KMS-11 (cell line): ENCODE measurements at regions not wholly inside any gene's neighbourhood (a gene's known extent, or its start where the extent isn't known, plus 50 kb on each side); places are given as distances from the start of the nearest gene placed in this dataset.

Source experiments
- H2AFZ ChIP-seq: fragments of 200-600 bp; sonication (generic); 2 replicates; pipeline ENCODE4 v1.6.1; 2016; ENCODE audit warnings: antibody characterized with exemption, mixed run types, low read depth
- H3K27ac ChIP-seq: fragments of 200-600 bp; sonication (generic); 2 replicates; pipeline ENCODE4 v1.6.1; 2016; ENCODE audit warnings: mild to moderate bottlenecking, mixed run types
- H3K27me3 ChIP-seq: fragments of 200-600 bp; sonication (generic); 2 replicates; pipeline ENCODE4 v1.6.1; 2017; ENCODE audit warnings: mild to moderate bottlenecking, low read depth, mixed run types, moderate library complexity; ENCODE audit not compliant: insufficient read depth
- H3K36me3 ChIP-seq: fragments of 200-600 bp; sonication (generic); 2 replicates; pipeline ENCODE4 v1.6.1; 2017; ENCODE audit warnings: mild to moderate bottlenecking, mixed run types; ENCODE audit not compliant: insufficient read depth
- H3K4me1 ChIP-seq: fragments of 200-600 bp; sonication (generic); 2 replicates; pipeline ENCODE4 v1.6.1; 2016; ENCODE audit warnings: mild to moderate bottlenecking, low read depth, mixed run types; ENCODE audit not compliant: poor library complexity, severe bottlenecking
- H3K4me2 ChIP-seq: fragments of 200-600 bp; sonication (generic); 2 replicates; pipeline ENCODE4 v1.7.0; 2016; ENCODE audit warnings: mild to moderate bottlenecking, mixed run types
- H3K4me3 ChIP-seq: fragments of 200-600 bp; sonication (generic); IDR thresholded peaks from 2 replicates; pipeline ENCODE4 v1.6.1; 2017; ENCODE audit warnings: low read depth, low read length, mixed read lengths; ENCODE audit not compliant: insufficient read depth
- H3K79me2 ChIP-seq: fragments of 200-600 bp; sonication (generic); 2 replicates; pipeline ENCODE4 v1.6.1; 2016; ENCODE audit warnings: low read depth, mixed run types; ENCODE audit not compliant: insufficient read depth
- H3K9ac ChIP-seq: fragments of 200-600 bp; sonication (generic); 2 replicates; pipeline ENCODE4 v1.6.1; 2016; ENCODE audit warnings: mild to moderate bottlenecking, mixed run types
- H4K20me1 ChIP-seq: fragments of 200-600 bp; sonication (generic); 2 replicates; pipeline ENCODE4 v1.6.1; 2016; ENCODE audit warnings: mild to moderate bottlenecking, mixed run types; ENCODE audit not compliant: insufficient read depth
- CTCF ChIP-seq: fragments of 200-600 bp; sonication (generic); conservative IDR thresholded peaks from 2 replicates; pipeline ENCODE4 v1.6.1; 2017; ENCODE audit warnings: low read depth, mild to moderate bottlenecking, antibody characterized with exemption, low read length, moderate library complexity, mixed read lengths

GRCh38 chr2:158732573-158733429 is 62.3 kb upstream of the DAPL1 start:
- Histone ChIP-seq H3K36me3 (no peaks in the 10 kb centered on the region), H3K4me3 (no peak overlapping the region), H4K20me1 (no peaks in the 10 kb centered on the region), H2AFZ (no peak overlapping the region), H3K27ac (no peak overlapping the region), H3K79me2 (no peaks in the 10 kb centered on the region), H3K4me1 (no peaks in the 10 kb centered on the region), H3K4me2 (no peak overlapping the region), H3K27me3 (no peaks in the 10 kb centered on the region), H3K9ac (no peak overlapping the region)
- TF ChIP-seq CTCF = no peak

GRCh38 chr2:158733430-158733755 is 61.7 kb upstream of the DAPL1 start:
- Histone ChIP-seq H3K4me2 (no peak overlapping the region), H3K27me3 (no peaks in the 10 kb centered on the region), H3K79me2 (no peaks in the 10 kb centered on the region), H2AFZ (no peak overlapping the region), H3K27ac (no peak overlapping the region), H3K4me1 (no peaks in the 10 kb centered on the region), H3K9ac (no peak overlapping the region), H3K36me3 (no peaks in the 10 kb centered on the region), H4K20me1 (no peaks in the 10 kb centered on the region), H3K4me3 (no peak overlapping the region)
- no peak for TF ChIP-seq CTCF

- Histone ChIP-seq H4K20me1 (no peaks in the 10 kb centered on the region), H3K27ac (no peak overlapping the region), H3K4me2 (no peak overlapping the region), H2AFZ (no peak overlapping the region), H3K4me1 (no peaks in the 10 kb centered on the region), H3K36me3 (no peaks in the 10 kb centered on the region), H3K9ac (no peak overlapping the region), H3K4me3 (no peak overlapping the region), H3K27me3 (no peaks in the 10 kb centered on the region), H3K79me2 (no peaks in the 10 kb centered on the region)
- no peak for TF ChIP-seq CTCF
These were observed 60.7 kb upstream of the DAPL1 start for GRCh38 chr2:158734442-158734841.

GRCh38 chr2:158735822-158736580 is 59.1 kb upstream of the DAPL1 start:
- no peak overlapping the region for H3K4me3 ChIP-seq
- no peak overlapping the region for H3K4me2 ChIP-seq
- H4K20me1 ChIP-seq = no peaks in the 10 kb centered on the region
- no peaks in the 10 kb centered on the region for H3K4me1 ChIP-seq
- H3K27me3 ChIP-seq = no peaks in the 10 kb centered on the region
- no peak overlapping the region for H3K27ac ChIP-seq
- no peak for TF ChIP-seq CTCF
- H2AFZ ChIP-seq = no peak overlapping the region
- H3K36me3 ChIP-seq = no peaks in the 10 kb centered on the region
- H3K79me2 ChIP-seq = no peaks in the 10 kb centered on the region
- H3K9ac ChIP-seq = no peak overlapping the region
